Right renal cortex interstitium (tissue), 3 donors: ENCODE measurements at regions not wholly inside any gene's neighbourhood (a gene's known extent, or its start where the extent isn't known, plus 50 kb on each side); places are given as distances from the start of the nearest gene placed in this dataset.
A peak's percentile ranks its signal among the peaks of the same experiment; 100 is the strongest.
"Not testable (repeated sequence)": the region's sequence is repeated elsewhere in the genome, so short reads cannot be mapped to it uniquely, and the experiment has no call there.

Experiments
- DNase-seq, 3 donors: peaks; one replicate each; pipeline ENCODE4 v3.0.0-alpha.2; 2013; ENCODE audit warnings: low read depth in 3 of 3, low spot score in 2 of 3

DNA sequence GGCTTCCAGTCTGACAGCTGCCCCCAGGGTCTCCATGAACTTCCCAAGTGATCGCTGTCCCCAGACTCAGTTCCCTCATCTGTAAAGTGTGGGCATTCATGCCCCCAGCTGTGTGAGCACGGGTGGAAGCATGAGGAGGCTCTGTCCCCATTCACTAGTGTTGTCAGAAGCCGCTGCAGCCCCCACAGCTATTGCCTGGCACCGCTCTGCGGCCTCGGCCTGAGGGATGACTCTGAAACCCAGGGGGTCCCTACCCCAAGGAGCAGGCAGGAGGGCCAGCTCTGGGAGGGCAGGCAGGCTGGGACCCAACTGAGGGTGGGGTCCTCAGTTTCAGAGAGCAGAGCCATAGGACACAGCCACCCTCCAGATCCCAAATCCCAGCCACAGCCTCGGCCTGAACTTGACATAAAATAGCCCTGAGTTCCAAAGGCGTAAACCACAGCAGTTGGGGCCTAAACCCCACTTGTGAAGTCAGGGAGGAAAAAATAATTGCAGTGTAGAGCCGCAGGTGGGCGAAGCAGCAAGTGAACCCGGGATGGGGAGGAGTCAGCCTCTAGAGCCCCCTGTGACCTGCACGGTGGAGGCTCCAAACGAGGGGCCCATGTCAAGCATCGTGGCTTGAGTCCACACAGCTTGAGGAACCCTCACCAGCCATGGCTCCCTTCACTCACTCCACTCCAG is 66.0 kb upstream of the ADAMTS2 start:
- DNase-seq, result no peak

DNA sequence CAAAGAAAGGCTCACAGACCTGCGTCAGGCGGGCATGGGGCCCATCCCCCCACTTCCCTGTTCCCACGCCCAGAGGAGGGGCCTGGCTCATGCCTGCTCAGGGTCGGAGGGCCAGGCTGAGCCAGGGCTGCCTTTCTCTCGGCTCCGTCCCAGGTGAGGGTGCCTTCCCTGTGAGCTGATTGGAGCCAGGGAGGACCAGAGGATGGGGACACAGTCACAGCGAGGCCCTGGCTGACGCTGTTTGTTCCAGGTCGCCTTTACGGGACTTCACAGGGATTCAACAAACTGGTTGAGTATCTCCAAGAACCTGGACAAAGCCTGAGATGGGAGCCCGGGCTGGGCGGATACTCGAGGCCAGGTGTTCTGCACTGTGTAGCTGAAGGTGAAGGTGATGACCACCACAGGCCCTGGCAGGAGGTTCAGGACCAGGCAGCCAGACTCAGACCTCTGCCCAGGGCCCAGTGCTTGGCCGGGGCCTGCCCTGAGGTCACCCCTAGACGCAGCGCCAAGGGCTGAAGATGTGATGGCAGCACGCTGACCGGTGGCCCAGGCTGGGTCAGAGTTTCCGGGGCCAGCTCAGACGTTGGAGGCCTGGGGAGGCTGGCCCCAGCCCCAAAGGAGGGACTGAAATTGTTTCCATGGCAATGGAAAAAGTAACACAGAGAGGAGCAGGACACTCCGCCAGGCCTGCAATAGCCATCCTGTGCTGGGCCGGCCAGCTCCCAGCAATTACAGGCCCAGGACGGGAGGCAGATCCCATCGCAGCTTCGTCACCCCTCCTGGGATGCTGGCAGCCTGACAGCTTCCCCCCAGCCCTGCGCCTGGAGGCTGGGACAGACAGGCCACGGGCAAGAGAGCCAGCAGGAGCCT is 65.3 kb upstream of the ADAMTS2 start:
- no peak for DNase-seq

DNA sequence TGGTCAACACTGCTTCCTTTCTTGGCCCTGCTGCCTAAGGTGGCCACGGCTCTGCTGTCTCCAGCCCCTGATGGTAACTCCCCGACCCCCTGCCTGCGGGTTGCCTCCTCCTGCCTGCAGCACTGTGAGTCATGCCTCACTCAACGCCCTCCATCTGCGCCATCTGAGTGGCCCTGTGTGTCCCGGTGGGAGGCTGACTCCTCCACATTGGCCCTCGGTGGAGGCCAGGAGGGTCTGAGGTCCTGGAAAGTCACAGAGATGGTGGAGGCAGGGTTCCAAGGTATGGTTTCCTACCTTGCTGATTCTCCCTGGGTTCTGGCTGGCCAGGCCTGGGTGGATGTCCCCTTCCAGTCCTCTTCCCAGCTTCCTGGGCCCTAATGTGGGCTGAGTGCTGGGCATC is 64.5 kb upstream of the ADAMTS2 start:
- DNase-seq, result no peak

DNA sequence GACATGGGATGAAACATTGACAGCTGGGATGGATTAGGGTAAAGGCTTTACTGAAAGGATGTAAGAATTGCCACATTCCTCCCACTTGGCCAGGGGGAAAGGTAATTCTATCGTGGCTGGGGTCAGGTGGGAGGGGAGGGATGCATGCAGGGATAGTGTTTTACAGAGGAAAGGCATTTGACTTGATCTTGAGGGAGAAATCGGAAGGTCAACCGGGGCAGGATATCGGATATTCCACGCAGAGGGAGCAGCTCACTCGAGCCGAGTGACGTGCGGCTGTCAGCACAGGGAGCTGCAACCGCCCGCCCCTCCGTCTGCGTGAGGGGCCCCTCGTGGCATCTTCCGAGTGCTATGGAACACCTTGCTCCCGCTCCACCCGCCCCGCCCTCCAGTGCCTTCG is 63.4 kb upstream of the ADAMTS2 start:
- DNase-seq, result peak in 1 of 3 donors; percentile 18

DNA sequence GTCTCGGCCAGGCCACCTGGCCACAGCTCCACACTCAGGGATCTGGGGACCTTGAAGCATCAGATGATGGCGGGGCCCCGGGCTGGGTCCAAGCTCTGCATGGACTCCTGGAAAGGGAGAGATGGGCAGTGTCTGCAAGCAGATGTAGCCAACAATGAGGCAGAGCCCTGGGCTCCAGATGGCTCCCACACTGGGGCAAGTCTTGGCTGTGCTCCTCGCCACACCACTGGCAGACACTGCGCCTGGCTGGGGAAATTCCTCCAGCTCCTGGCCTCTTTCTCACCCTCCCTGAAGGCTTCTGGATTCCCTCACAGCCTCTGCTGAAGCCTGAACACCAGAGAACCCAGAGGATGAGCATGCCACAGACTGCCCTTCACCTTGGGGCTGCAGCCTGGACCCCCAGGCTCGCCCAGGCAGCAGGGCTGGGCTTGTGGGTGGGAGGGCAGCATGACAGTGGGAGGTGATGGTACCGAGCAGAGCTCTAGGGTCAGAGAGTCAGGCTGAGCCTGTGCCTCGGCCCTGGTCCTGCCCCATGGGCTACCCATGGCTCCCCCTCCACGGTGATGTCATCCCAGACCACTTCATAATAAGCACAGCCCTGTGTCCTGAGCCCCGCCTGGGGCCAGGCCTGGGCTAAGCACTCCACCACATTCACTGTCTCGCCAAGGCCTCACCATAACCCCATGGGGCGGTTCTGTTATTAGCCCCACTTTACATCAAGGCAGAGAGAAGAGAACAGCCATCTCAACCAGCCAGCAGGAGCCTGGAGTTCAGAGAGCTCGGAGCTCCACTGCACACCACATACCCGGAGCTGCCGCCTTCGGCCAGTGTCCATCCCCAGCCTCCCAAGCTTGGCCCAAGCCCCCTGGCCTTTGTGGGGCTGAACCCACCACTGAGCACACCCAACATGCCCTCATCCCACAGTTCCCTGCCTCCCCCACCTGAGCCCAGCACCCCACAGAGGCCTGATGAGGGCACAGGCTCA is 62.2 kb upstream of the ADAMTS2 start:
- DNase-seq, result no peak

DNA sequence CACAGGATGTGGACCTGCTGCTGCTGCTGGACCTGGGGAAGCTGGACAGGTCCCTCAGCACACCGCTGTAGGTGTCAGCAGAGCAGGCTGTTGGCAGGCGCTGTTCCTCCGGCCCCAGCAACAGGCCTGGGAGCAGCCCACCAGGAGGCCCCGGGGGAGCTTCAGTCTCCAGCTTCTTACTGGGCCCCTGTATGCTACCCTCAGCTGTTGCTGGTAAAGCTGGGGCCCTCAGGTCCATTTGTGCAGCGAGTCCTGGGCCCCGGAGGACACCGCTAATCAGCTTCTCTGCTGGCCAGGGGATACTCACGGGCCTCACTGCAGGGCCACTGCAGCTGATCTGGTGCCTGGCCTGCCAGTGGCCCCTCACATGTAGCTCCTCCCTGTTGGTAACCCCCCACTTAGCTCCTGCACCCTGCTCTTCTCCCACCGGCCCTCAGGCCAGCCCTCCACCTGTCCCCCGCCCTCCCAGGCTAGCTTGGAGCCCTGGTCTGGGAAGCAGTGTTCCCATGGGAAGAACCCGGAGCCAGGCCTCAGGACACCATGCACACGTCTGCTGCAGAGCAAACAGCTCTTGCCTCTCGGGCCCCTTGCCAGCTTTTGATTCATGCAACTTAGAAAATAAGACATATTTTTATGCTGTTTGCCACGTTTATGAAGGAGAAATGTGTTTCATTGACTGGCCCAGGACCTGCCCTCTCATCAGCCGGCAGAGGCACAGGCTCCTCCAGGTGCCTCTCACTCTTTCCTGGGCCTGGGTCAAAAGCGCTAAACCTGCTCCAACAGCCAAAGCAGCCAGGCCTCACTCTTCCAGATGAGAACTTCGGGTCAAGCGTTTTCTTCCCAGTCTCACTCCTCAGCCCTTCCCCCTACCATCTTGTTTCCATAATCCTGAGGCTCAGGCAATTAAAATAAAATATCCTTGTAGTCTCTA is 61.0 kb upstream of the ADAMTS2 start:
- DNase-seq, result no peak

DNA sequence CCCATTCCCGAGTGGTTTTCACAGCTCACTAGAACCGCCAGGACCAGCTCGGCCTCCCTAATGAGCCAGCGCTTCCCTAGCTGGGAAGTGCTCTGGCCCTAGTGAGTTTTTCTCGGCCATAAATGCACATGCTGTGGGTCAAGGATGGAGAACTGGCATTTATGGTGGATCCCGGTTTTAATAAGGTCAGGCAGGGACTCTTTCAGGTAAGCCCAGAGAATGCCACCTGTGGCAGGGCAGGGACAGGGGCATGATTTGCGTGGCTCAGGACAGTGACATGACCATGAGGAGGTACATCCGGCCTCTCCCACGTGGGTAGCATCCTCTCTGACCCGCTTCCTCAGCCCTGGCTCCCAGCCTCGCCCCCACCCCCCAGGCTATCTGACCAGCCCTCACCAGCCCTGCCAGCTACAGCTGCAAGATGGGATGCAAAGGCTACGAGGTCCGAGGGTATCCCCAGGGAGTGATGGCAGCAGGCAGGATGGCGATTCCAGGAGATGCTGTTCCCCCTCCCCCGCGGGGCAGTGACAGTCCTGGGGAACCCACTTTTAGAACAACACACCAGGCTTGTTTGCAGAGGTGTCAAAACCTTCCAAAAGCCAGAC is 60.3 kb upstream of the ADAMTS2 start:
- DNase-seq, result no peak

DNA sequence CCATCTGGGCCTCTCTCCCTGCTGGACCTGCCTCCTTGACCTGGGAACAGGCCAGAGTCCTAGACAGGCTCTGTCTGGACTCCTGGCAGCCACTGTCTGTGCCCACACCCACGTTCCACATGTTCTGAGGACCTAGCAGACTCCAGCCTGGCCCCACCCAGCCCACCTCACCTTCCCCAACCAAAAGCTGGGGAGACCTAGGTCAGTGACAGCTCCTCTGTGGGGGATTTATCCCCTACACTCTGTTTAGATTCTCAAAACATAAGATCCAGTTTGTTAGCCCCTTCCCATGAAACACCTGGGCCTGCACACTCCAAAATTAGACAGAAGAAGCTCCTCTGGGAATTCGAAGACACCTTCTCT is 59.8 kb upstream of the ADAMTS2 start:
- DNase-seq, result no peak

DNA sequence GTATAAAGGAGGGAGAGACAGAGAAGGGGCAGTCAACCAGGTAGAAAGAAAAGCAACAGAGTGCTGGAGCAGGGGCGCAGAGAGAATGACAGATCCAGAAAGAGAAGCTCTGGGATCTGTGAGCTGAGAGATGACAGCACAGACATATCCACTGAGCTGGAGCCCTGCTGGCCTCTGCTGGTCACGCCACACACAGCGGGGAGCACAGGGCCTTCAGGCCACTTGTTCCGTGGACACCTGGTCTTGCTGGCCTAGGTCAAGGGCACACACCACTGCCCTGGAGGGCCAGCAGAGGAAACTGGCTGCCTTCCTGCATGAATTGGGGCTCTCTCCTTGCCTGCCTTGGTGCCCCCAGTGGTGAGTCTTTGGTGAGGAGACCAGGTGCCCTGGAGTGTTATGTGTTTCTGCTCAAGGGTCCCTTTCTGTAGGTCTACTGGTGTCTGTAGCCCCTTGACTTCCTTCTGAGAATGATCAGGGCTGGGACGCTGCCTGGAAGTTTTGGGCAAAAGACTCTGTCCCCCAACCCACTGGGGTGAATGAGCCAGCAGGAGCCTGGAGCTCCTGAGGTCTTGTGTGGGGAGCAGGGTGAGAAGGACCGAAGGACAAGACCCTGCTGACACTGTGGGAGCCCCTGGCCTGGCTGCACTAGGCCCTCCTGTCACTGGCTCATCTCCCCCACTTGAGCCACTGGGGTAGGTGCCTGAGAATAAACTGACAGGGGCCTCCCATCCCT is 59.2 kb upstream of the ADAMTS2 start:
- no peak for DNase-seq

DNA sequence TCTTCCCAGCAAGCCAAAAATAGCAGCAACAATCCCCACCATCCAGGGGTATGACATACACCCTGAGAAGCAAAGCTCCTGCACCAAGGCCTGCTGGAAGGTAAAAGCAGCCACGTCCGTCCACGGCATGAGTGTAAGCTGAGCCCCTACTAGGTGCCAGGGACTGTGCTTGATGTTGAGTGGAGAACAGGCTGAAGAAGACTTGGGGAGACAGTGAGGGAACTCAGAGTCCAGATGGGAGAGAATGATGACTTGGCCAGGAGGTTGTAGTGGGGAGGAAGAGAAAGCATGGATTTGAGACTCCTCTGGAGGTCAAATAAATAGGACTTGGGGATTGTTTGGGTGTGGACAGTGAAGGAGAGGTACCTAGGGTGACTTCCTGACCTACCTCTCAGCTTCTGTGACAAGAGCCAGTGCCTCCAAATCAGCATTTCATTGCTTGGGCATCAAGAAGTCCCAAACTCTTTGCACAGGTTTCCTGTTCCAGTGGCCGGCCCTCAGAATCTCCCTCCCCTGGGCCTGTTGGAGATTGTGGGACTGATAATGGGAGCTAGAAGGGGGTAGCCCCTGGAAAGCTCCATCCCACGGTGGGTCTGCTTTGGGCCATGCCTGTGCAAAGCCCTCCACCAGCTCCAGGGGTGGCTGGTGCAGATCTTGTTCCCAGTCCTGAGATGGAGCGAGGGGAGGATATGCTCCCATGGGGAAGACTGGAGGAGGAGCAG is 58.3 kb upstream of the ADAMTS2 start:
- DNase-seq, result no peak

DNA sequence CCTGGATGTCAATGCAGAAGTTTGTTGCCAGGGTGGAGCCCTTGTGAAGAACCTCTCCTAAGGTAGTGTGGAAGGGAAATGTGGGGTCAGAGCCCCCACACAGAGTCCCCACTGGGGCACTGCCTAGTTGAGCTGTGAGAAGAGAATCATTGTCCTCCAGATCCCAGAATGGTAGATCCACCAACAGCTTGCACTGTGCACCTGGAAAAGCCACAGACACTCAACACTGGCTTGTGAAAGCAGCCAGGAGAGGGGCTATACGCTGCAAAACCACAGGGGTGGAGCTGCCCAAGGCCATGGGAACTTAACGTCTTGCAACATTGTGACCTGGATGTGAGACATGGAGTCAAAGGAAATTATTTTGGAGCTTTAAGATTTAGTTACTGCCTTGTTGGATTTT is 55.2 kb upstream of the ADAMTS2 start:
- DNase-seq, result not testable (repeated sequence)

DNA sequence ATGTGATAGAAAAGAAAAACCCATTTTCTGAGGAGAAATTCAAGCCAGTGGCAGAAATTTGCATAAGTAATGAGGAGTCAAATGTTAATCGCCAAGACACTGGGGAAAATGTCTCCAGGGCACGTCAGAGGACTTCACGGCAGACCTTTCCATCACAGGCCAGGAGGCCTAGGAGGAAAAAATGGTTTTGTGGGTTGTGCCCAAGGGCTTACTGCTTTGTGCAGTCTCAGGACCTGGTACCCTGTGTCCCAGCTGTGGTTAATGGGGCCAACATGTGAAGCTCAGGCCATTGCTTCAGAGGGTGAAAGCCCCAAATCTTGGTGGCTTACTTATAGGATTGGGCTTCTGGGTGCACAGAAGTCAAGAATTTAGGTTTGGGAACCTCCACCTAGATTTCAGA is 54.8 kb upstream of the ADAMTS2 start:
- no peak for DNase-seq

DNA sequence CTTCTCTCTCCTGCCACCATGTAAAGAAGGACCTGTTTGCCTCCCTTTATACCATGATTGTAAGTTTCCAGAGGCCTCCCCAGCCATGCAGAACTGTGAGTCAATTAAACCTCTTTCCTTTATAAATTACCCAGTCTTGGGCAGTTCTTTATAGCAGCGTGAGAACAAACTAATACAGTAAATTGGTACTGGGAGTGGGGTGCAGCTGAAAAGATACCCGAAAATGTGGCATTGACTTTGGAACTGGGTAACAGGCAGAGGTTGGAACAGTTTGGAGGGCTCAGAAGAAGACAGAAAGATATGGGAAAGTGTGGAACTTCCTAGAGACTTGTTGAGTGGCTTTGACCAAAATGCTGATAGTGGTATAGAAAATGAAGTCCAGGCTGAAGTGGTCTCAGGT is 54.1 kb upstream of the ADAMTS2 start:
- DNase-seq, result not testable (repeated sequence)

DNA sequence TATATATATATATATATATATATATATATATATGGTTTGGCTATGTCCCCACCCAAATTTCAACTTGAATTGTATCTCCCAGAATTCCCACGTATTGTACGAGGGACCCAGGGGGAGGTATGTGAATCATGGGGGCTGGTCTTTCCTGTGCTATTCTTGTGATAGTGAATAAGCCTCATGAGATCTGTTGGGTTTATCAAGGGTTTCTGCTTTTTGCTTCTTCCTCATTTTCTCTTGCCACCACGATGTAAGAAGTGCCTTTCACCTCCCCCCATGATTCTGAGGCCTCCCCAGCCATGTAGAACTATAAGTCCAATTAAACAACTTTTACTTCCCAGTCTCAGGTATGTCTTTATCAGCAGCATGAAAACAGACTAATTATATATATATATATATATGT is 52.3 kb upstream of the ADAMTS2 start:
- no peak for DNase-seq
